Activated CD4-positive, CD25-positive, alpha-beta regulatory T cell treated with anti-CD3 and anti-CD28 coated beads, Interleukin-2, amount 50 U/mL, for 72 hours (primary cell): ENCODE measurements at regions not wholly inside any gene's neighbourhood (a gene's known extent, or its start where the extent isn't known, plus 50 kb on each side); places are given as distances from the start of the nearest gene placed in this dataset.
"Not testable (repeated sequence)": the region's sequence is repeated elsewhere in the genome, so short reads cannot be mapped to it uniquely, and the experiment has no call there.

Source experiments
- DNase-seq: peaks from one replicate; pipeline ENCODE4 v3.0.0; 2021

DNA sequence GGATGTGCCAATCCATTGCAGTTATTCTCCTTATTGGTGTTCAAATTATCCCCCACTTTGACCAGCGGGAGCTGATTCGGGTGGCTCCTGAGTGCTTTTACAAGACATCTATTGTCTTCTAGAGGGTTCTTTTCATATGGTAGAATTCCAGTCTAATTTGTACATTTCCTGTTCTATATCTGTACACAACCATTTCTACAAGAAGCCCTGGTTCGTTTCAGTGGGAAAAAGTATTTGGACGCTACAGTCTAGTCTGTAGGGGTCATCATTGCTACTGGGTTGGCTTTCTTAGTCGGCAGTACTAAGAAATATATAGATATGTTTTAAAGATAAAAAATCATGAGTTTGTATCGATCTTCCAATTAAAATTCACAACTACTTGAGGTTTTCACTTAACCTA is 262.6 kb downstream of the MAP2K6 start:
- no peak for DNase-seq

DNA sequence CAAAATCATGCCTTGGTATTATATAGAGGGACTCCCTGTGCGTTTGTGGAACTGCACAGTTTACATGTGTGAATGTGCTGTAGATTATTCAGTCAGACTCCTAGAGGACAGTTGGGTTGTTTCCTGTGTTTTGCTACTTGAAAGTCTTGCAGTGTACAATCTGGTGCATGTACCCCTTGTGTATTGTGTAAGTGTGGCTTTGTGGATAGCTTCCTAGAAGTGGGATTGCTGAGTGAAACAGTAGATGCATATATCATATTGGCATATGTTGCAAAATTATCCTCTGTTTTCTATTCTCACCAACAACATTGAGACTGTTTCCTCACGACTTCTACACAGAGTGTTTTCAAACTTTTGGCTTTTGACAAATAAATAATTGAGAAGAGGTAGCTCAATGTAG is 263.7 kb downstream of the MAP2K6 start:
- no peak for DNase-seq

DNA sequence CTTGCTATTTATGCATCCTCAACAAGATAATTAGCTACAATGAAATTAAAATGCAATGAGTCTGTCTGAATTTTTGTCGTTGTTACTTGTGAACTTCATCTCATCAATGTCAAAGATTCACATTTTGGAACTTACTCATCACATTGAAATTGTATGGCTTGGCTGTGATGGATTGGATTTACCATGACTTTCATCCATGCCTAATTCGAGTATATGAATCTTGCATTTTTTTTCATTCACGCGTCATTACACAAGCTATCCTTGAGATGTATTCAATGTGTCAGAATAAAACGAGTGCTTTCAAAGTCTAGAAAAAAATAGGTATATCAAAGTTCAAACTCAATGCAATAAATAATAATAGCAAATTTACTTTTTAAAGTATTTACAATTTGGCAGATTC is 265.3 kb downstream of the MAP2K6 start:
- DNase-seq, result no peak

DNA sequence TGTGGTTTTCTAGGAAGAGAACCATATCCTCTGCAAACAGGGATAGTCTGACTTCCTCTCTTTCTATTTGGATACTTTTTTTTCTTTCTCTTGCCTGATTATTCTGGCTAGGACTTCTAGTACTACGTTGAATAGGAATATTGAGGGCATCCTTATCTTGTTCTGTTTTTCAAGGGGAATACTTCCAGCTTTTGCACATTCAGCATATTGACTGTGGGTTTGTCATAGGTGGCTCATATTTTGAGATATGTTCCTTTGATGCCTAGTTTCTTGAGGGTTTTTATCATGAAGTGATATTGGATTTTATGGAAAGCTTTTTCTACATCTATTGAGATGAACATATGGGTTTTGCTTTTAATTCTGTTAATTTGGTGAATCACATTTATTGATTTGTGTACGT is 269.8 kb downstream of the MAP2K6 start:
- DNase-seq, result no peak

DNA sequence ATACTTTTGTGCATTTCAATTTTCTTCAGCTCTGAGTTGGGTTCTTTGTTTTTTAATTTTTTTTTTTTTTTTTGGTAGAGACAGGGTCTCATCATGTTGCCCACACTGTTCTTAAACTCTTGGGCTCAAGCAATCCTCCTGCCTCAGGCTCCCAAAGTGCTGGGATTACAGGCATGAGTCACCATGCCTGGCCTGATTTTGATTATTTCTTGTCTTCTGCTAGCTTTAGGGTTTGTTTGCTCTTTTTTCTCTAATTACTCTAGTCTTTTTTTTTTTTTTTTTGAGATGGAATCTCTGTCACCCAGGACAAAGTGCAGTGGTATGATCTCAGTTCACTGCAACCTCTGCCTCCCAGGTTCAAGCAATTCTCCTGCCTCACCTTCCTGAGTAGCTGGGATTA is 270.7 kb downstream of the MAP2K6 start:
- DNase-seq, result not testable (repeated sequence)

DNA sequence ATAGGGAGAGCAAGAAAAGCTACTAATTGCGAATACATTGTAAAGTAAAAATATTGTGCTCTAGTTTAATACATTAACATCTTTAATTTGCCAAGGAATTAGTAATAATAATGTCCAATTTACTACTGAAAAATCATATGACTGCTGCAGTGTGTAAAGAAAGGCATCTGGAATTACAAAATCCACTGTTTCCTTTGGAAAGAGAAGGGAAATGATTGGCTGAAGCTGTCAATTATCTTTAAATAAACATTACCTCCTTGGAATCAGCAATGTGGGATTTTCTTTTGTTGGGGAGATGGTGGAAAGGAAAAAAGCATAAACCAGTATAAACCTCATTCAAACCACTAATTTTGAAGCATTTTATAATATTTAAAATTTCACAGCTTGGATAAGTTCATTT is 276.0 kb downstream of the MAP2K6 start:
- no peak for DNase-seq

DNA sequence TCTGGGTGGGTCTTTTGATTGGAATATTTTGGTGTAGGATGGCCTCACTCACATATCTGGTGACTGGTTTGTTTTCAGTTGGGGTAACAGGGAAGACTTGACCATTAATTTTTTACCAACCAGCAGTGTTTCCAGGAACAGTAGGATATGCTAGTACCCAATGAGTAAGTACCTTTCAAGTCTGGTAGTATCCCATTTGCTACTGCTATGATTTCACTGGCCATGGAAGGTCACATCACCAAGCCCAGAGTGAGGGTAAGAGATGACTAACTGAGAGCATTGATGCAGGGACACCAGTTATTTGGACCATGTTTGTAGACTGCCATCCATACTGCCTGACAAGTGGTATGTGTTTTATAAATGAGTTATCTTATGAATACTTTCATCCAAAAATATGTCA is 277.7 kb downstream of the MAP2K6 start:
- DNase-seq, result no peak

DNA sequence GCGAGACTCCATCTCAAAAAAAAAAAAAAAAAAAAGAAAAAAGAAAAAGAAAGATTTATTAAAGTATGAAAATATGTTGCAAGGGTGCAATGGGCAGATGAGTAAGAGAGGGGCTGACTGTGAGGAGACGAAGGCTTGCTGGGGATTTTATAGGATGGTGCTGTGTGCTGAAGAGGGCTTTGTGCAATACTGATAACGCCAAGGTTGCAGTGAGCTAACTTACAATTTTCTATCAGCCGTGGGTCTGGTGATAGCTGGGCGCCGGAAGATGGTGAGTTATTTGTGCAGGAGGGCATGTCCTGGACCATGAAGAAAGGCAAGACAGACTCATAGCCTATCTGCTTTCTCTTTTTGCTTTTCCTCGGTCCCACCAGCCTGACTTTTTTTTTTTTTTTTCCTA is 281.1 kb downstream of the MAP2K6 start:
- no peak for DNase-seq

DNA sequence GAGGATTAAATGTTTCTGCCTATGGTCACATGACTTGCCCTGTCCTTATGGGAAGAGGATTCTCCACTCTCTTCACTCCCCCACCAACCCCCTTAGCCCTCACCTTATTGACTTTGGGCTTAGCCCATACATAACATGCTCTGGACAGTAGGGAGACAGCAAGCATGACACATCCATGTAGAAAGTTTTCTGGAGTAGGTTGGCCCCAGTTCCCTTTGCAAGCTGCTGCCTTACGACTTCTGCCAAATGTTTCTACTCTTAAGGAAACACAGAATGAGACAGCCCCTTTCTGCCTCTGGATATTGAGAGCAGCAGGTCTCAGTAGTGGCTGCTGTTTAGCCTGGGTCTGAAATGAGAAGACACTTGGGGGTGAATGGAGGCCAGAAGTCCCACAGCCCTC is 282.2 kb downstream of the MAP2K6 start:
- DNase-seq, result no peak

DNA sequence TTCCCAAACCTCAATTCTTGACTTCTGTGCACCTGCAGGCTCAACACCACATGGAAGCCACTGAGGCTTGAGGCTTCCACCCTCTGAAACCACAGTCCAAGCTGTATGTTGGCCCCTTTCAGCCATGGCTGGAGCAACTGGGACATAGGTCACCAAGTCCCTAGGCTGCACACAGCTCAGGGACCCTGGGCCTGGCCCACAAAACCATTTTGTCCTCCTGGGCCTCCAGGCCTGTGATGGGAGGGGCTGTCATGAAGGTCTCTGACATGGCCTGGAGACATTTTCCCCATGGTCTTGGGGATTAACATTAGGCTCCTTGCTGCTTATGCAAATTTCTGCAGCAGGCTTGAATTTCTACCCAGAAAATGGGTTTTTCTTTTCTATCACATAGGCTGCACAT is 283.9 kb downstream of the MAP2K6 start:
- not testable (repeated sequence) for DNase-seq

DNA sequence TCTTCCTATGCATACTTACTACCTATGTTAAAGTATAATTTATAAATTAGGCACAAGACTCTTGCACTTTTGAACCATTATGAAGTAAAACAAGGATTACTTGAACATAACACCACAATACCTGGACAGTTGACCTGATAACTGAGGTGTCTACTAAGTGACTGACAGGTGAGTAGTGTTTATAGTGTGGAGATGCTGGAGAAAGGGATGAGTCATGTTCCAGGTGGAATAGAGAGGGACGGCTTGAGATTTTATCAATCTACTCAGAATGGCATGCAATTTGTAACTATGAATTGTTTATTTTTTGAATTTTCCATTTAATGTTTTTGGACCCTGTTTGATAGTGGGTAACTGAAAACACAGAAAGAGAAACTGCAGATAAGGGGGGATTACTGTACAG is 287.6 kb downstream of the MAP2K6 start:
- no peak for DNase-seq

DNA sequence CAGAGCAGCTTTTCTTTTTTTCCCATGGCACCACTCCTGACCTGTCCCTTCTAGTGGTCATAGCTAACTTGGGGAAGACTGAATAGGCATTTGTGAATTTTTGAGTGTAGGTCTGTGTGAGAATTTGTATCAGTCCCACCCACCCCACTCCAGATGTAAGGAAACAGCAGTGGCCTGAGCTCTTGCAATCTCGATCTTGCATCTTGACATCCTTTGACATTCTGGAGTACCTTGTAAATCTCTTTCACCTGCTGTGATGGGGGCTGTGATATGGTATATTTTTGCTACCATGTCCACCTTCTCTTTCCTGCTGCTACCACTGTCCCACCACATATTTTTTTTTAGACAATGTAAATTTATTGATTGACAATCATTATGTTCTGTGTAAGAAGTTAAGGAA is 289.3 kb downstream of the MAP2K6 start:
- no peak for DNase-seq

DNA sequence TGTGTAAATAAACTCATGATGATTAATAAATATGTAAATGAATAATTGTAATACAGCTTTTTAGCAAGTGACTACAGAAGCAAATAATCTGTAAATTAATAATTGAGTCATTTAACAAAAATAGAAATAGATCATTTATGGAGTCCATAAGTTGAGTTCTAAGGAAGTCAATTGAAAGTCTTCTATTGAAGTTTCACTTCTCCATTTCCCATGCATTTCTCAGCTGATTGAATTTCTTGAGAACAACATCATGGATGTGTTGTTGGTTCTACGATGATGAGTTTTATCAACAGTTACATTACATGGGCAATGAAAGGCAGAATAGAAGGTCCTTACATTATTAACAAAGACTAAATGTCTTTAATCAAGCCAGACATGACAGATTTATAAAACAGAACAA is 290.4 kb downstream of the MAP2K6 start:
- no peak for DNase-seq

DNA sequence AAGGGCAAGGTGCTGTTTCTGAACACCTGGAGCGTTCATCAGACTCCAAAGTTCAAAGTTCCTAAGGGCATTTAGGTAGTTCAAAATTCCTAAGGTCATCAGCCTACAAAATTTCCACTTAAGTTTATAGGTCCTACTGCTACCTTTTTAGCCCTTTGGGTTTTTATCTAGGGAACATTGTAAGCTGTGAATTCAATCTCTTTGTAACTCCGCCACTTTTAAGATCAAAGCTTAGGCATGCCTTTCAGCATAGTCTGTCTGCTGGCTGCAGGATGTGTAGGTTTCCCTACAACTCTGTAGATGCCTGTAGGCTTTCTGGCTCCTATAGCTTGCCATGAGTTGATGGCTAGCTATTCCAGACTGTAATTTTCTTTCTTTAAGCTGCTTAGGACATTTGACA is 291.6 kb downstream of the MAP2K6 start:
- no peak for DNase-seq

DNA sequence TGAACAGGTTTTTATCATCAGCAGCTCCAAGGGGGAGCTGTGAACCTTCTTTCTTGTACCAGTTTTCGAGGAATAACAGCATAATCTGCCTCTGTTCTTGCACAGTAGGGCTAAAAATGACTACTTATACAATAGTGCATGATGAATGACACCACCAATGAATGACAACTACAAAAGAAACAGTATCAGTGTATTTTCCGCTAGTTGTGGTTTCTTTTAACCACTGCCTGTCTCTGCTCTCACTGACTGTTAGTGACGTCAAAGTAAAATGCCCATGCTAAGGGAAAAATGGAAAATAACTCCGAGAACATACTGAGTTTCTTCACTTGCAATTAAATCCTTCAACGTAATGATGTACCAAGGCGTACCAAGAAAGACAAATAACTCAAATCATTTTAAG is 294.9 kb downstream of the MAP2K6 start:
- DNase-seq, result no peak

DNA sequence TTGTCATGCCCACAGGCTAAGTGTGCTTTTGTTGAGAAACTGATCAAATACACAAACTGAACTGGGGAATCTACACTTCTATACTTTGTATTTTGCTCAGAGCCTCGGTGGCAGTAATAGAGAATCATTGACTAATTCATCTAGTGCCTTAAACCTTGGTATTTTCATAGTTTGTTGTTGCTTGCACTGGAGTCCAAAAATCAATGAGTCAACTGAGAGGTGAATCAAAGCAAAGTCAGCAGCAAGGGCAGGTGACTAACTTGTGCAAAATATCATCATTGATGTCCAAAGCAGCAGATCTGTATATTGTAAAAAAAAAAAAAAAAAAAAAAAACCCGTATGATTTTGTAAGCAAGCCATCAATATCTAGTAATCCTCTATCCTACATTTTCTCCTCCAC is 296.4 kb downstream of the MAP2K6 start:
- DNase-seq, result no peak

DNA sequence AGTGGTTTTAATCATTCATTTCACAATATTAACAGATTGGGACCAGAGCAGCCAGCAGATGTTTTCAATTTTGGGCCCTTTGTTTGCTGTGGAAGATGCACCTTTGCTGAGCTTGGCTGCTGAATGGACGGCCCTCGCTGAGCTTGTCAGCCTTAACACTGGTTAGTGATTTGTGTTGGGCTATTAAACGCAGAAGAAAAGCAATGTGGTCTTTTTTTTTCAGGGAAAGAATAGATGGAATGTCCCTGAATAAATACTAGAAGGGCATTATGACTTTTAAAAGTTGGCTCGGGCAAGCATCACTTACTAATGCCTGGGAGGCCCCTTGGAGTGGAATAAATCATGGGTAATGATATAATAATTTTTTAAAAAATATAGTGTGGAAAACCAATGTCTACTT is 297.0 kb downstream of the MAP2K6 start:
- no peak for DNase-seq

DNA sequence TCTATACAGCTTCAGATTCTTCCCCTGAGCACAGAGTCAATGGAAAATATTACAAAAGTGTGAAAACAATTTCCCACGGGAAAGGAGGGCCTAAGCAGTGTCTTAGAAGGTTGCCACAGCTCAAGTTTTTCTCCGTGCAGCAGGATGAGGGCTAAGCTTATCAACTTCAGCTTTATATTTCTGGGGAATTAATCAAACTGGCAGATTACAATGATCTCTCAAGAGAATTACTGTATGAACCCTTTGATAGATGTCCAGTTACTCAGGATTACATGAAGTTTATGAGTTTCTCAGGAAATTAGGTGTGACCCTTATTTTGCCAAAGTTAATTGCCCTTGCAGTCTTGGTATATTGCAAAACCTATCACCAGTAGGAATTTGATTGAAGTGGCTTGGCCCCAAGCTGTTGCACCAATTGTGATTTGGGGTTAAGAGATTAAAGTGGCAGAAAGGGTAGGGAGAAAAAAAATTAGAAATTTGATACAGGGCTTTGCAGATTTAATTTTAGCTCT is 298.4 kb downstream of the MAP2K6 start:
- DNase-seq, result no peak

DNA sequence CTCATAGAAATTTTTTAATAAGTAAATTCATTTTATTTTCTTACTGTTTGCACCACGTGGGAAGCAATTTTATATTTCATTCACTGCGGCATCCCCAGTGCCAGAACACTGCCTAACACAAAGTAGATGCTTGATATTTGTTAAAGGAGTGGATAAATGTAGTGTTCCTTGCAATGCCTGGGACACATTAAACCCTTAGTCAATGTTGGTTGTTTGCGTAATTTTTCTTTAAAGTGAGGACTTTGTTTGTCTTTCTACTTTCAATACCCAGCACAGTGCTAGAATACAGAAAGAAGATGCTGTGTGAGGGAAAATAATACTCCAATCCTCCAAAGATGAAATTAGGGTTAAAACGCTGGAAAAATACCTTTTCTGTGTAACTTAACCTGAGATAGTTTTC is 299.3 kb downstream of the MAP2K6 start:
- DNase-seq, result no peak

DNA sequence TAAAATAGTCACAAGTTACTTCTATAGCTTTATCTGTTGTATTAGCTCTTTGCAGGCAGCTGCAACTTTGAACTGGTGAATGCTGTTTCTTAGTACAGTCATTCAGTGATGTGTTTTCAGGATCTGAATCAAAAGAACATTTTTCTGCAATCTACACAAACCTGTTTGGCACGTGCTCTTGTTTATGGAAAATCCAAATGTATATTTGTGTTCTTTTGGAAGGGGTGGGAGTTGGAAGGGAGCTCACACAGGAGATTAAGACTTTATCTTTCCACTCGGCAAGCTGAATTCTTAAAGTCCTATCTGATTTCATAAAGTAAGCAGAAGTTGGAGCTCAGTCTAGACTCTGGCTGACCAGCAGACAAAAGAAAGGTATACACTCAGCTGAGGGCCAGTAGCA is 300.2 kb downstream of the MAP2K6 start:
- no peak for DNase-seq

DNA sequence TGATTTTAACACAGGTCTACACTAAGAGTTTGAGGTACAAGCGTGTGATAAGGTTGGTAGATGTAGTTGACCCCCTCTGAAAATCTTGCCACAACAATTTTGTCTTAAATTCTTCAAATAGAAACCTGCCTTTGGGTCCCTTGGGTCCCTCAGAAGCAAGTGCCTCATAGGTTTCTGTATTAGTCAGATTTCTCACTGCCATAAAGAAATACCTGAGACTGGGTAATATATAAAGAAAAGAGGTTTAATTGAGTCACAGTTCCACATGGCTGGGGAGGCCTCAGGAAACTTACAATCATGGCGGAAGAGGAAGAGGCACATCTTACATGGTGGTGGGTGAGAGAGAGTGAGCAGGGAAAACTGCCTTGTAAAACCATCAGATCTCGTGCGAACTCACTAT is 301.2 kb downstream of the MAP2K6 start:
- DNase-seq, result no peak

DNA sequence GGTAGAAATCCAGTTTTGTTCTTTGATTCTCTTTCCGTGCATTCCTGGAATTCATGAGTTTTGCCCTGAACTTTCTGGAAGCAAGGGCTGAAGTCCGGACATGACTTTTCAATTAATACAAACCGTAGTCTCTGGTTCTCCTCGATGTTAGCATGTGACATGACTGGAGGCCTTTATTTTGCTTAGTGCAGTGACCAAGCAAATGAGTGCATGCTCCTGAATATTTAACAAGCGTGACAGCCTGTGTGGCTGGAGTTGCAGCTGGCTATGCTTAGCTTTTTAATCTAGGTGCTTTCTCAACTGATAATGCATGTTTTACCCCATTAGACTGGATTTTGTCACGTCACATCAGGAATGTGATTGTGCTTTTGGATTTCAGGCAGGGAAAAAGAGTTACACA is 302.1 kb downstream of the MAP2K6 start:
- DNase-seq, result no peak

DNA sequence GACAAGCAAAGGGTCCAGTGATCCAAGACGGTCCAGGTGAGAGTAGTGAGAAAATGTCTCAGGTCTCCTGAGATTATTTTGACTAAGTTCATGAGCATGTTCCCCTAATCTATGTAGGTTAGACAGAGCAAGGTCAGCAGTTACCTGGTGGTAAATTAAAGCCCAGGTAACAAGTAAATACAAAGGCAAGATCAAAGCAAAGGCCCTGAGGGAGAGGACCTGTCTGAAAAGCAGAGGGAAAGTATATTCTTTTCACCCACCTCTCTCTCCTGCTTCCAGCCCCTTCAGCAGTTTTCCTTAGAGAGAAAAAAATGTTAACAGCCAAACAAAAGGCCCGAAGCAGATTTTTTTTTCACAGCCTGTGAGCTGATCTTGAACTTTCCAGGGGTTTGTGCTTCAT is 302.7 kb downstream of the MAP2K6 start:
- DNase-seq, result no peak

DNA sequence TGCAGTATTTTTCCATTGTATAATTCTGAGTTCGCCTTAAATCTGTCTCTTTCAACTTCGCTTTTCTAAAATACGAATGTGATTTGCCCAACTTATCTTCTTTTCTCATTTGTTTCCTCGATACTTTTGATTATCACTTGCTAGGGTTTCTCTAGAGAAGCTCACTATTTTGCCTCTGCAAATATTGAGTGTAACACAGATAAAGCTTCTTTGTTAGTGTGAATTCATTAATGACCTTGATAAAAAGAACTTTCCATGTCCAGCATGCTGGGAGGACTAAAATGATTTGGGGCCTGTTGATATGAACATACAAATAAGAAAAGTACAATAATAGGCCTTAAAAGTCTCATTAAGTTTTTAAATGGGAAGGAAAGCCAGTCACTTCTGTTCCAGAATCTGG is 303.3 kb downstream of the MAP2K6 start:
- DNase-seq, result no peak

DNA sequence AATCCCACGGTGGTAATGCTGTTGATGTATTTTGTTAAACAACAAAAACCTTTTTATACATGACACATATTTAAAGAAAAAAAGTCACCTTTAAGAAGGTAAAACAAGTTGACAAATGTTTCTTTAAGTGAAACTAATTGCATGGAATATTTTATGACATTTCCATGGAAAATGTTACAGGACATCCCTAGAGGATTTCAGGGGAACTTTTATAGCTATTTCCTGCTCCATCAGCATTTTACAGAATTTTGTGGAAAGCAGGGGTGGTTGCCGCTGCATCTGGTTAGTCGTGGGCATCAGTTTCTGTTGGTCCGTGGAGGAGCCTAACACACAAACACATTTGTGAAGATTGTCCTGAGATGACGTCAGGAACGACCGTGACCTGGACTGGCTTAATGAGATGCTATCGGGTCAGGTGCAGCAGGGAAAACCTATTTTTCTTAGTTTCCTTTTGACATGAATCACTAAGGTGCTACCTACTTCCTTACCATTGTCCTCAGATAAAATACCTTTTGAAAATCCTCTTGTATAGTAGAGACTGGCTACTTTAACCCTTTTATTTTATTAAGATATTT is 305.1 kb downstream of the MAP2K6 start:
- DNase-seq, result no peak

DNA sequence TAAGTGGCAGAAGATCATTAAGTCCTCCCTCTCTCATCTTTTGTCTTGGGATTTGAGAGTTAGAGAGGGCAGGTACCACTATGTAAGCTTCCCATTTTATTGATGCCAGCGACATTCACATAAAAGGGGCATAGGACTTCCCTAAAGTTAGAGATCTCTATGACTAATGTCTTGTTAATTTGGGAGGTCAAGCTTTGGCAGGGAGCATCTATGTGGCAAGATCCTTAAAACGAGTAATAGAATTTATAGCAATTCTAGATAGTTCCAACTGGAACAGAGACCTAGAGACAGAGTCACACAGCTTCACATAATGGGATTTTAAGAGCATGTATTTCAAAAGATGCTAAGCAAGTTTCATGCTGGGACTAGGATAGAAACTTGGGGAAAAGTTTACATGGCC is 308.0 kb downstream of the MAP2K6 start:
- DNase-seq, result no peak
